HuH-7 (cell line): ENCODE measurements at regions not wholly inside any gene's neighbourhood (a gene's known extent, or its start where the extent isn't known, plus 50 kb on each side); places are given as distances from the start of the nearest gene placed in this dataset.

Source experiments
- DNase-seq: peaks from one replicate; pipeline ENCODE4 v3.0.0; 2011; ENCODE audit warnings: low spot score

GRCh38 chr16:52103791-52104190 is 443.2 kb downstream of the TOX3 start:
- no peak for DNase-seq

DNA sequence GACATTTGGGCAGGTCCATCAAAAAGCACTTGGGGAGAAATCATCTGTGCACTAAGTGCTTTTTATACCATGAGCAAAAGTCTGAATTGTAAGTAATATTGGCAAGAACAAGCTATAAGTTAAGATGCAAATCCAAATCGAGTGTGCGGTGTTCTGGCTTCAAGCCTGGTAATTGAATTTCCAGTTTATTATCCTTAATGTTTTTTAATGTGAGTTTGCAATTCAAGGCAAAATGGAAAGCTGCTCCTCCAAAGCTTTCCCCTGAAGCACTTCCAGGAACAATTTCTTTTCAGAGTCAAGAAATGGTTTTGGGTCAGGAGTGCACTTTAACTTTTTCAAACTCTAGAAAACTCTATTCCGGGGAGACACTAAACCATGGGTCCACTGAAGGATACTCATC is 445.7 kb downstream of the TOX3 start:
- no peak for DNase-seq

DNA sequence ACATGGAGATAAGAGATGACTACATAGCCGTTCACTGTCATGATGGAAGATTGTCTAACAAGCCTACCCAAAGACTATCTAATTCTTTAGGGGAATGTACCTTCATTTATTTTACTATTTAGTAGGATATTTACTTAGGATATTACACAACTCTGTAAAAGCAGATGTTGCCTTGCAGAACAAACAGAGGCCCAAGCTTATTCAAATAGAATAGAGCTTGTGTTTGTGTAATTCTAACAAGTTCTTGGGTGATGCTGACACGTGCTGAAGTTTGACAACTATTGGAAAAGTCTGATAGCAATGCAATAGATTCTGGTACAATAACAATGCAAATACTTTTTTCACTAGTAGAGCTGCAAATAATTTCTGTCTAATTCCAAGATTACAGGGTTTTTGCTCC is 447.6 kb downstream of the TOX3 start:
- no peak for DNase-seq

DNA sequence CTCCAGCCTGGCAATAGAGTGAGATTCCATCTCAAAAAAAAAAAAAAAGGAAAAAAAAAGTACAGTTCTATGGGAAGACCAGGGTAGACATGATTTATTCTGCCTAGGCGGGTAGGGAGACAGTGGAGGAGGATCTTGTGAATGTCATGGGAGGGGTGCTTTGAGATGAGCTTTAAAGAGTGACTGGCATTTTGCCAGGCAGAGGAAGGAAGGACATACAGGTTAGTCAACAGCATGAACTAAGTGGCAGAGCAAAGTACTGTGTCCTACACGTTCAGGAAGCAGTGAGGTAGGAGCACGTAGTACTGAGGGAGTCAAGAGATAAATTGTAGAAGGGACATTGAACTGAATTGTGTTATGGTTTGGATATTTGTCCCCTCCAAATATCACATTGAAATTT is 451.5 kb downstream of the TOX3 start:
- DNase-seq = no peak

DNA sequence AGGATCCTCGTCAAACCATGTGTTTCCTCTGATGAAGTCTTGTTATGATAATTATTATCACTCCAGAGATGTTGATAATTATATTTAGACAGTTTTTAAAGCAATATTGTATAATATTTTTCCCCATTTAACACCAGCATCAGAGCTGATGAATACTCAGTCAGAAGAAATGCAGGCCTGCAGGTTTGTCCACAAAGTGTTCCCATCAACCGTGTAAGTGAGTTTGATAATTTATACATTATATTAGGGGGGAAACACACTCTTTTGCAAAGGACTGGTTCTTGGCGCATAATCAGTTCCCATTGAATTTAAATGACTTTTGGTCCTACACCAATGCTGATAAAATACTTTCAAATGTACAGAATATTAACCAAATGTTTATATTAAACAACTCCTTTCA is 454.8 kb downstream of the TOX3 start:
- DNase-seq = no peak

GRCh38 chr16:52090080-52090479 is 456.9 kb downstream of the TOX3 start:
- no peak for DNase-seq

DNA sequence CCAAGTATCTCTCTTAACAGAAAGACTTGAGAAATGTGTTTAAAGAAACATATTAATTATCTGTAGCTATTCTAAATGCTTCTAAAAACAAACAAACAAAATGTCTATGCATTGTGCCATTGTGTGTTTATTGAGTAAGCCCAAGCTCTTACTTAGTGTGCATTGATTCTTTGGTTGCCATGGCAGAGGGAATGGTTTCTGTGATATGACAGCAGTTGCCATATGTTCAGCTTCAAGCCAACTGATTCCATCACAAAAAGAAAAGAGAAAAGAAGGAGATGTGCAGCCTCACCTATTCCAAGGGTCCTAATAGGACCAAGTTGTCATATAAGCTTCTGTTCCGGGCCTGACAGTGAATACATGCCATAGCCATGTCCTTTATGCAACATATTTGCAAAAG is 457.5 kb downstream of the TOX3 start:
- DNase-seq = no peak

GRCh38 chr16:52086901-52087300 is 460.0 kb downstream of the TOX3 start:
- no peak for DNase-seq

GRCh38 chr16:52078716-52079655 is 468.0 kb downstream of the TOX3 start:
- no peak for DNase-seq

GRCh38 chr16:52077607-52078006 is 469.3 kb downstream of the TOX3 start:
- no peak for DNase-seq

DNA sequence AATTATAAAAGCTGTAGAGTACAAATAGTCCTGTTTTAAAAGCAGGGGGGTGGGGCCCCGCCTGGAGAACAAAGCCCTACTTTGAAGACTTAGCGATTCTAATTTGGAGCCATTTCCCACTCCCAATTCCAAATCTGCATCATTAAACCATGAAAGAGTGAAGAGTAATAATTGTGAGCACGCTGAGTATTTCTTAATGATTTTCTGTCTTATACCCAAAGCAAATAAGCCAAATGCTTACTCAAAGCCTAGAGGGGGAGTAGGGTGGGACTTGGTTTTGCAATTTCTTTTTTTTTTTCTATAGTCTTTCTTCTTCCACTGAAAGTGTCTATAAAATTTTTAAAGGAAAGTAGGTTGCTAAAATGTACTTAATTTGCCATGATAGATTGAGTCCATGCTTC is 470.1 kb downstream of the TOX3 start:
- DNase-seq = no peak

DNA sequence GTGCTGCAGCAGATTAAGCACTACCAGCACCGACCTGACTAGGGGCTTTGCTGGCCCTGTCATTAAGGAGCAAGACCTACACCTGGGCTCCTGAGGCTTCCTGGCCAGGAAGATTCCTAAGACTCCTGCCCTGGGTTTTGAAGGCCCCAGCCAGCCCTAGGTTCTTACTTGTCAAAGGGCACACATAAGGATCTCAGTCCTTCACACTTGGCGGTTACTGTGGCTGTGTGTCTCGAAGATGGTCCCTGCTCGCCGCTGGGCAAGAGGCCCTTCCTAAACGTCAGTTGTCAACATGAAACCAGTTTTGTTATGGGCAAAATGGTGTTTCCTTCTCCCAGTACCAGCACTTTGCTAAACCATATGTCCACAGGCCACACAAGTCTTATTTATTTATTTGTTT is 470.6 kb downstream of the TOX3 start:
- DNase-seq = no peak

DNA sequence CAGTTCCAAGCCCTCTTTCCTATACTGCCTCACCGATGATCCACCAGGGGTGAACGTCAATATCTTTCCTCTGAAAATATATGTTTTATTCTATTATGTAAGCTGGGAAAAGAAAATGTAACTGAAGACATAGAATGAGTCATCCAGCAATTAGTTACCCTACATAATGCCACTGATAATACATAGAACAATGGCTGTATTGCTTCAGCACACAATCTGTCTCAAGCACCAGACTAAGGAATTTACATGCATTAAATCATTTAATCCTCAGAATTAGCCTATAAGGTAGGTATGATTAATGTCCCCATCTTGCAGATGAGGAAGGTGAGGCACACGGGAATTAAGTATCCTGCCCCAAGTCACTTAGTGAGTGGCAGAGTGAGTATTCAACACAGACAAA is 472.8 kb downstream of the TOX3 start:
- no peak for DNase-seq

GRCh38 chr16:52073024-52073423 is 473.9 kb downstream of the TOX3 start:
- DNase-seq = no peak

DNA sequence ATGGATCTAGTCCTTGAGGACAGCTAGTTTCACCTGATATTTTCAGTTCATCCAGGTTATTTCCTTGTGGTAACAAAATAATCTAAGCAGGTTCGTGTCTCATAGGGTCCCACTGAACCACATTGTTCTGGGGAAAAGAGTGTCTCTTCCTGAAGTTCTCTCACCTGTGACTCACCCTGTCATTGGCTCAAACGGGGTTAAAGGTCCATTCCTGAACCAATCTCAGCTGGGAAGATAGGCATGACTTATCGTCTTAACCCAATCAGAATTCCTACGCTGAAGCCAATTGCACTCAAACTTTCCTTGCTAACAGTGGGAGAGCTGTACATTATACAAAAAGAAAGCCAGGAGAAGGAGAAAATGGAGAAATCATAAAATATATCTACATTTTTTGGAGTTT is 475.8 kb downstream of the TOX3 start:
- DNase-seq = no peak

GRCh38 chr16:52070341-52071057 is 476.4 kb downstream of the TOX3 start:
- DNase-seq = no peak

DNA sequence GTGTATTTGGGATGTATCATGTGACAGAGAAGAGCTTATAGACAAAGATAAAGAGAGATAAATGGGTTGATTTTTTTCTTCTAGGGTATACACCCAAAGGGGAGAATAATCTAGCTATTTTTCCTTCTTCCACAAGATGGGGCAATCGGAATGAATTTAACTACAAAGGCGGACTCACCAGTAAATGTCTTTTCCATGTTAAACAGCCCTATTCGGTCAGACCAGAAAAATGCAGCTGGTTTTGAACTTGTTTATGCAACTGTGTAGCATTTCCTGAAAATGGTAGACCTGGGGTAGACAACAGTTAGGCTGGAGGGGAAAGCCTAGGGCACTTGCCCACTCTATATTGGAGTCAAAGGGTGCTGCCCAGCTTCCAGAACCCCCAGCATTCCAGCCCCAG is 477.1 kb downstream of the TOX3 start:
- no peak for DNase-seq

- DNase-seq = no peak
Measured at GRCh38 chr16:52068447-52069074, 478.4 kb downstream of the TOX3 start.

DNA sequence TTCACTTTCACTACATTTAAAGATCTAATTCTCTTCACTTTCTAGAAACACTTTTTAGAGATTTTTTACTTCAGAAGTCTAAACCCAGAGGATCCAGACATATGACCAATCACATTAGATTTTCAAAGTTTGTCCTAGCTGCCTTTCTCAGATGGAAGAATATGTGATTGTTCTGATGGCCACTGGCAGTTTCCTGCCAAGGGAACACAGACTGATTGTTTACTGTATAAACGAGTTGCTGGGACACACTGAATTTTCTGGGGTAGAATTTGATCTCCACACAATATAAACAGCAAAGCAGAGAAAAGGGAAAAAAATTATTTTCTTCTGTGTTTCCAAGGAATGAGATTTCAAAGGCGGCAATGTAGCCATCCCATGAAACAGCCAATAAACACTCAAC is 480.0 kb downstream of the TOX3 start:
- DNase-seq = no peak

DNA sequence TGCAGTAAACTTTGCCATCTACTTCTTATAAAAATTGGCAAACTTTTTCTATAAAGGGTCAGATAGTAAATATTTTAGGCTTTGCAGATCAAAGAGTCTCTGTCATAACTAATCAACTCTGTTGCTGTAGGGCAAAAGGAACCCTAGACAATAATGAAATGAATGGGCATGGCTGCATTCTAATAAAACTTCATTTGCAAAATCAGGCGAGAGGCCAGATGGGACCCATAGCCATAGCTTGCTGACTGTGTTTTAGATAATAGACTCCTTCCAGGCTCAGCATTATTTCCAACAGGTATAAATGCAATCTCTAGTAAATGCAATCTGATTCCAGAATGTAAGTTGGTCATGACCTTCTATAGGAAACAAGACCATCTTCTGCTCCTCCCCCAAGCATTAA is 490.7 kb downstream of the TOX3 start:
- DNase-seq = no peak

DNA sequence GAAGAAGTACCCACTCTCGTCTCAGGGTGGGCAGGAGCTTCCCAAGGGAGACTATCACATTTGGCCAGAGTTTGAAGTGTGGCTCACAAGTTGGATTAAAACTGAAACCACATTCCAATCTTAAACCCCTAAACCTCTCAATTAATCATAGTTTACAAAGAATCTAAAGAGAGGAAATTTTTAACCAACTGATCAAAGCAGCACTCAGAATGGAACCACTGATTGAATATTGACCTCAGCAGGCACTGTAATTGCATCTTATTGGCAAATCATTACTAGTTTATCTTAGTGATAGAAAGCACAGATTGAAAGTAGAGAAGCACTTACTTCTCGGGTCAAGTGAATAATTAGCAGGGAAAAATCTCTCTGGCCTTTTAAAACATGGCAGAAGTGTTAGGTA is 491.6 kb downstream of the TOX3 start:
- DNase-seq = no peak

DNA sequence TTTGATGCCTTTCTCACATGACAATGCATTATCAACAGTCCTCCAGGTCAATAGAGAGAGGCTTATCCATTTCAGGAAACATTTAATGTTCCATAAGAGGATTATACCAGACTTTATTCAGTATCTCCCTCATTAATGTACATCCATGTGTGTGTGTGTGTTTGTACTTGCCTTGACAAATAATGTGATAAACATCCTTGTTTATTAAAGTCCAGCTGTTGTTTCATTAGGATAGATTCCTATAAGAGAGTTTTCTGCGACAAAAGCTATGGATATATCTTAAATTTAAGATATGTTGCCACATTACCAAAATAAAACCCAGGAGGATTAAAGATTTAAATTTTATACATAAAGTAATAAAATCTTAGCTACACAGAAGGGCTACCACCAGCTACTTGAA is 492.6 kb downstream of the TOX3 start:
- no peak for DNase-seq

DNA sequence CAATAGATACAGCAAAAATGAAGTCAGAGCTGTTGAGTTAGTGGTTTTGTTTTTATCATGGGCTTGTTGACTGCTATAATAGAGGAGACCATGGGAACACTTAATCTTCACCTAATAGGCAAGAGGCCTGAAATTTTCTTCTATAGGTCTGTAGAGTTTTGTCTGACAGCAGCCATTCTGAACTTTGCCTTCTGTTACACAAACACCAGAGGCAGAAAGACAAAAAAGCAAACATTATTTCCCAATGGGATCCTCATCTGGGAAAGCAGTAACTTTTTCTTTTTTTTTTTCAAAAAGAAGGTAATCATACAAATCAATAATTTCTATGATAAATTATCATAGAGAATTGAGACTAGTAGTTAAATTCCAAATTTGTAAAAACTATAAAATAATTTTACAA is 494.1 kb downstream of the TOX3 start:
- no peak for DNase-seq
